ENCODE measurements at regions not wholly inside any gene's neighbourhood (a gene's known extent, or its start where the extent isn't known, plus 50 kb on each side); places are given as distances from the start of the nearest gene placed in this dataset.

DNA sequence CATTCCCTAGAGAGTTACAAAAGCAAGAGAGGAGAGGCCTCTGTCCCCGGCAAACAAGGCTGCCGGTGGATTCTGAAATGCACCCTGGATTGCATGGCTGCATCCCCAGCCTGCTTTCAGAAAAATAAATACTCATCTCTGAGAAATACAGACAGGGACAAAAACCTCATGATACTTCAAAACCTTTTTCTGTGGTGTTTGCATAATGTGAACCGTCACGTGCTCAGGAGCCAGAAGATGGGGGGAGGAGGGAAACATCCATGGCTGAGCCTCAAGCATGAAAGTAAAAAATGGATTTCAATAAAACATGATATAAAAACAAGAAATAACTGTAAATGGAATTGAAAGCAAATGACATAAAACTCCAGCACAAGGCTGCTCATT, 198.5 kb upstream of the NCAM1 start:
- no peak overlapping the region for H3K27ac ChIP-seq
- ATAC-seq (ENCODE audit: insufficient number of reproducible peaks, low FRiP score, low read depth) (no peak), DNase-seq (ENCODE audit: low spot score) (no peak)
- TF ChIP-seq, protein P1, sequence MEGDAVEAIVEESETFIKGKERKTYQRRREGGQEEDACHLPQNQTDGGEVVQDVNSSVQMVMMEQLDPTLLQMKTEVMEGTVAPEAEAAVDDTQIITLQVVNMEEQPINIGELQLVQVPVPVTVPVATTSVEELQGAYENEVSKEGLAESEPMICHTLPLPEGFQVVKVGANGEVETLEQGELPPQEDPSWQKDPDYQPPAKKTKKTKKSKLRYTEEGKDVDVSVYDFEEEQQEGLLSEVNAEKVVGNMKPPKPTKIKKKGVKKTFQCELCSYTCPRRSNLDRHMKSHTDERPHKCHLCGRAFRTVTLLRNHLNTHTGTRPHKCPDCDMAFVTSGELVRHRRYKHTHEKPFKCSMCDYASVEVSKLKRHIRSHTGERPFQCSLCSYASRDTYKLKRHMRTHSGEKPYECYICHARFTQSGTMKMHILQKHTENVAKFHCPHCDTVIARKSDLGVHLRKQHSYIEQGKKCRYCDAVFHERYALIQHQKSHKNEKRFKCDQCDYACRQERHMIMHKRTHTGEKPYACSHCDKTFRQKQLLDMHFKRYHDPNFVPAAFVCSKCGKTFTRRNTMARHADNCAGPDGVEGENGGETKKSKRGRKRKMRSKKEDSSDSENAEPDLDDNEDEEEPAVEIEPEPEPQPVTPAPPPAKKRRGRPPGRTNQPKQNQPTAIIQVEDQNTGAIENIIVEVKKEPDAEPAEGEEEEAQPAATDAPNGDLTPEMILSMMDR (IDR thresholded peaks at IDR 0.05), result no peak
- no peaks in the 10 kb centered on the region for H3K27me3 ChIP-seq (replicated peaks; ENCODE audit: insufficient read depth)
- peaks cover 10 to 40% of the 10 kb centered on the region in 2 donors for H3K4me1 ChIP-seq (ENCODE audit: control insufficient read depth in 1 of 2, low read depth in 2 of 2)
- H3K4me3 ChIP-seq, result no peak overlapping the region
- no peaks in the 10 kb centered on the region for H3K36me3 ChIP-seq
- H3K9me3 ChIP-seq, result no peaks in the 10 kb centered on the region

DNA sequence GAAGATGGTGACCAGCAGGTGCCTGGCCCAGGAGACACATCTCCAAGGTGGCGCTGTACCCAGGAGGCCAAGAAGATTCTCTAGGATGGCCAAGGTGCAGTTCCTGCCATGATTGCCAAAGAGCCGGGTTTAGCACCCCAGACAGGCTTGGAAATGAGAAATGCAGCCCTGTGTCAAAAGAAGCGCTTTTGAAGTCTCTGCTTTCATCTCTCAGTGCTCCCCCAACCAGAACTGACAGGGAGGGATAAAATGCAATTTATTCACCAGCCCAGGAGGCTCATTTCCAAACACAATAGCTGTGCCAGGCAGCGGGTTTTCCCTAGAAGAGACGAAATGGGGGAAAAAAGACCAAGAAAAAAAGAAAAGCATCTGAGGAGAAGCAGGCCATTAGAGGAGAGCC, 195.9 kb upstream of the NCAM1 start:
- DNase-seq (ENCODE audit: low spot score) (no peak), ATAC-seq (ENCODE audit: insufficient number of reproducible peaks, low FRiP score, low read depth) (no peak)
- H3K27me3 ChIP-seq (replicated peaks; ENCODE audit: insufficient read depth), result no peaks in the 10 kb centered on the region
- no peaks in the 10 kb centered on the region for H3K9me3 ChIP-seq
- no peak overlapping the region for H3K27ac ChIP-seq
- no peaks in the 10 kb centered on the region for H3K36me3 ChIP-seq
- TF ChIP-seq, protein P1 (IDR thresholded peaks at IDR 0.05), result no peak
- peaks cover 0 to 13% of the 10 kb centered on the region in 2 donors for H3K4me1 ChIP-seq (ENCODE audit: control insufficient read depth in 1 of 2, low read depth in 2 of 2)
- no peak overlapping the region for H3K4me3 ChIP-seq

DNA sequence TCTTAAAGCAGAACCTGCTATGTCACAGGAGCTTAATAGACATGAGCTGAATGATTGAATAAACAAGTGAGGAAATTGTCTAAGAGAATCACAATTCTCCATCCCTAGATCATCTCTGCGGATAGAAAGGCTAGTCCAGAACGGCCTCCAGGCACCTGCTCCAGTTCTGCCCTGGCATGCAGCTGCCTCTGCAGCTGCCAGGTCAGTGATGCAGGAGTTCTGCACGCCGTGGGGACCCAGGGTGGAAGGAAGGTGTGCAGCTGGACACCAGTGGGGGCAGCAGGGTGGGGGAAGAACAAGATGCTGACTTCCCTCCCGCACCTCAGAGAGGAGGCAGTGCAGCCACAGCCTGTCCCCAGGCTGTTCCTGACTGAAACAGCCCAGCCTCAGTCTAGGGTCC, 192.1 kb upstream of the NCAM1 start:
- H3K27ac ChIP-seq, result no peak overlapping the region
- TF ChIP-seq, protein P1 (IDR thresholded peaks at IDR 0.05), result no peak
- no peaks in the 10 kb centered on the region for H3K9me3 ChIP-seq
- no peak for DNase-seq (ENCODE audit: low spot score)
- H3K36me3 ChIP-seq, result no peaks in the 10 kb centered on the region
- no peaks in the 10 kb centered on the region for H3K4me1 ChIP-seq (ENCODE audit: control insufficient read depth in 1 of 2, low read depth in 2 of 2)
- H3K4me3 ChIP-seq, result no peak overlapping the region
- no peaks in the 10 kb centered on the region for H3K27me3 ChIP-seq (replicated peaks; ENCODE audit: insufficient read depth)
- ATAC-seq (ENCODE audit: insufficient number of reproducible peaks, low FRiP score, low read depth), result no peak

DNA sequence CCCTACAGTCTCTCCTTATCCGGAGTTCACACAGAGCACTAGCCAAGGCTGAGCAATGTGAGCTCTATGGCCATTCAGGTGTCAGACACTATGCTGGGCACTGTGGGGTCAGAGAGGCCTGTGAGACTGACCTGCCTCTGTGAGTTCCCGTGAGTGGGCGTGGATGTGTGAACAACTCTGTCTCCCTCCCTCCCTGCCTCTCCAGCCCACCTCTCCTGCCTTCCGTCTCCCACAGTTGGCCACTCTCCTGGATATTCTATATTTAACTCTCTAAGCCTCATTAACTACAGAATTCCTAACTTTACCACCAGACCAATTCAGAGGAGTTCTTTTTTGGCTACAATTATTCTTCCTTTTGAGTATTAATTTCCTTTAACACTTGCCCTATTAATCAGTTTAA, 191.6 kb upstream of the NCAM1 start:
- Histone ChIP-seq H3K36me3 (no peaks in the 10 kb centered on the region), H3K27ac (no peak overlapping the region), H3K4me3 (no peak overlapping the region), H3K9me3 (no peaks in the 10 kb centered on the region), H3K4me1 (ENCODE audit: control insufficient read depth in 1 of 2, low read depth in 2 of 2) (no peaks in the 10 kb centered on the region), H3K27me3 (replicated peaks; ENCODE audit: insufficient read depth) (no peaks in the 10 kb centered on the region)
- ATAC-seq (ENCODE audit: insufficient number of reproducible peaks, low FRiP score, low read depth), result no peak
- TF ChIP-seq, protein P1 (IDR thresholded peaks at IDR 0.05), result no peak
- DNase-seq (ENCODE audit: low spot score), result no peak

DNA sequence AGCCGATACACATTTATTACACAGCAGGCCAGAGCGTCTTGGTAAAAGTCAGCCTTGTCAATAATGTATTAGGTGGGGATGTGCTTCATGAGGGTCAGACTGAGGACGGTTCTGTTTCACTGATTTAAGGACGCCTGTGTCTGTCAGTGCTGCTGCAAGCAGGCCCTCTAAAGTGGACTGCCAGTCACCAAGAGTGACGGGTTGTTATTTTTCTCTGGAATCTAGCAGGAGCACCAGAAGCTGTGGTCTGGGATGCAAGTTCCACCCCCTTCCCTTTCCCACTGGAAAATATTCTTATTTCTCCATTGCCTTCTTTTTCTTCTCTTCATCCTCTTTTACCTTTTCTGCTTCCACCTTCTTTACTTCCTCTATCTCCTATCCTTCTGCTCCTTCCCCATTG, 191.2 kb upstream of the NCAM1 start:
- TF ChIP-seq, protein P1 (IDR thresholded peaks at IDR 0.05), result no peak
- DNase-seq (ENCODE audit: low spot score), result no peak
- Histone ChIP-seq H3K4me1 (ENCODE audit: control insufficient read depth in 1 of 2, low read depth in 2 of 2) (no peaks in the 10 kb centered on the region), H3K4me3 (no peak overlapping the region), H3K27ac (no peak overlapping the region), H3K36me3 (no peaks in the 10 kb centered on the region), H3K9me3 (no peaks in the 10 kb centered on the region), H3K27me3 (replicated peaks; ENCODE audit: insufficient read depth) (no peaks in the 10 kb centered on the region)
- no peak for ATAC-seq (ENCODE audit: insufficient number of reproducible peaks, low FRiP score, low read depth)
